PFSK-1 (cell line): ENCODE measurements at regions not wholly inside any gene's neighbourhood (a gene's known extent, or its start where the extent isn't known, plus 50 kb on each side); places are given as distances from the start of the nearest gene placed in this dataset.

ENCODE experiments used
- POLR2AphosphoS5 ChIP-seq: IDR thresholded peaks from 2 replicates; pipeline ENCODE4 v1.6.1; 2012; ENCODE audit warnings: low read depth, mild to moderate bottlenecking, control low read depth, low read length, moderate library complexity
- TAF1 ChIP-seq: IDR thresholded peaks from 2 replicates; pipeline ENCODE4 v1.6.1; 2012; ENCODE audit warnings: low read length, control low read depth, borderline replicate concordance; ENCODE audit not compliant: insufficient read depth

DNA sequence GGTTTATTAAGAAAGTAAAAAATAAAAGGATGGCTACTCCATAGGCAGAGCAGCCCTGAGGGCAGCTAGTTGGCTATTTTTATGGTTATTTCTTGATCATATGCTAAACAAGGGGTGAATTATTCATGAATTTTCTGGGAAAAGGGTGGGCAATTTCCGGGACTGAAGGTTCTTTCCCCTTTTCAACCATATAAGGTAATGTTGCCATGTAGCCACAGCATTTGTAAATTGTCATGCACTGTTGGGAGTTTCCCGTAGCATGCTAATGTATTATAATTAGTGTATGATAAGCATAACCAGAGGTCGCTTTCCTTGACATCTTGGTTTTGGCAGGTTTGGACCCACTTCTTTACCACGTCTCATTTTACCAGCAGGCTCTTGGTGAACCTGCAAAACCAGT is 610.4 kb upstream of the B3GAT1 start:
- TF ChIP-seq POLR2AphosphoS5 = no peak
- TF ChIP-seq TAF1 = no peak
